GM12892 (cell line): ENCODE measurements at regions not wholly inside any gene's neighbourhood (a gene's known extent, or its start where the extent isn't known, plus 50 kb on each side); places are given as distances from the start of the nearest gene placed in this dataset.

Experiments
- POLR2A ChIP-seq: IDR thresholded peaks from 2 replicates; pipeline ENCODE4 v1.6.1; 2011; ENCODE audit warnings: low read depth, low read length, control low read depth
- POLR2AphosphoS5 ChIP-seq: IDR thresholded peaks from 2 replicates; pipeline ENCODE4 v1.6.1; 2011; ENCODE audit warnings: low read depth, low read length, control low read depth
- TAF1 ChIP-seq: IDR thresholded peaks from 2 replicates; pipeline ENCODE4 v1.6.1; 2011; ENCODE audit warnings: low read depth, mild to moderate bottlenecking, control low read depth, low read length, borderline replicate concordance

GRCh38 chr13:22647156-22647850, 533.5 kb upstream of the SGCG start:
- TF ChIP-seq TAF1 (no peak), POLR2AphosphoS5 (no peak), POLR2A (no peak)
